Neural cell (in vitro differentiated cells): ENCODE measurements at regions not wholly inside any gene's neighbourhood (a gene's known extent, or its start where the extent isn't known, plus 50 kb on each side); places are given as distances from the start of the nearest gene placed in this dataset.

Source experiments
- EZH2 ChIP-seq: fragments of 200-600, 300-800 bp; shearing (Covaris generic), sonication (generic); IDR thresholded peaks from 2 replicates; pipeline ENCODE4 v1.6.1; 2014; ENCODE audit warnings: antibody characterized with exemption, low read length, borderline replicate concordance, mild to moderate bottlenecking; ENCODE audit not compliant: insufficient read depth, poor library complexity, severe bottlenecking
- POLR2AphosphoS5 ChIP-seq: IDR thresholded peaks from 2 replicates; pipeline ENCODE4 v1.6.1; 2012
- RAD21 ChIP-seq: fragments of 450-650 bp; conservative IDR thresholded peaks from 2 replicates; pipeline ENCODE4 v1.6.1; 2014; ENCODE audit warnings: antibody characterized with exemption, mild to moderate bottlenecking, moderate library complexity
- SMC3 ChIP-seq: fragments of 450-650 bp; conservative IDR thresholded peaks from 2 replicates; pipeline ENCODE4 v1.6.1; 2014; ENCODE audit warnings: antibody characterized with exemption, mild to moderate bottlenecking, moderate library complexity; ENCODE audit not compliant: poor library complexity
- TF ChIP-seq, protein P1 (sequence below): fragments of 450-650 bp; IDR thresholded peaks from 2 replicates; pipeline ENCODE4 v1.5.1; 2014; ENCODE audit warnings: antibody characterized with exemption, mild to moderate bottlenecking, moderate library complexity; ENCODE audit not compliant: poor library complexity, severe bottlenecking

DNA sequence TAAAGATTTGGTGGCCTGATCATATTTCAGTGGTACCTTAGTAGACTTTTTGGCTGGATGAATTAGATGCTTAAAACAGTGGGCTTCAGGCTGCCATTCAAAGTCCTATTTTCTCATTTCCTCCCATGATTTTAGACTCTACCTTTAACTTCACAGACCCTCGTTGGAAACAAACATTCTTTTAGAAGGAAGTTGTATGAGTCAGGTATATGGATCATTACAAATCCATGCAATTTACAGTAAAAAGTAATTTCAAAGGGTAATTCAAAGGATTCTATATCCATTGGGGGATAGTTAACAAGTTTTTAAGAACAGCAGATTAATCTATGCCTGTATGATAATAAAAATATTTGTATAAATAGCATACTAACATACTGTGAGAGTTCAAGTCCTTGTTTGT lies 216.9 kb upstream of the RRP15 start:
- TF ChIP-seq, protein P1, sequence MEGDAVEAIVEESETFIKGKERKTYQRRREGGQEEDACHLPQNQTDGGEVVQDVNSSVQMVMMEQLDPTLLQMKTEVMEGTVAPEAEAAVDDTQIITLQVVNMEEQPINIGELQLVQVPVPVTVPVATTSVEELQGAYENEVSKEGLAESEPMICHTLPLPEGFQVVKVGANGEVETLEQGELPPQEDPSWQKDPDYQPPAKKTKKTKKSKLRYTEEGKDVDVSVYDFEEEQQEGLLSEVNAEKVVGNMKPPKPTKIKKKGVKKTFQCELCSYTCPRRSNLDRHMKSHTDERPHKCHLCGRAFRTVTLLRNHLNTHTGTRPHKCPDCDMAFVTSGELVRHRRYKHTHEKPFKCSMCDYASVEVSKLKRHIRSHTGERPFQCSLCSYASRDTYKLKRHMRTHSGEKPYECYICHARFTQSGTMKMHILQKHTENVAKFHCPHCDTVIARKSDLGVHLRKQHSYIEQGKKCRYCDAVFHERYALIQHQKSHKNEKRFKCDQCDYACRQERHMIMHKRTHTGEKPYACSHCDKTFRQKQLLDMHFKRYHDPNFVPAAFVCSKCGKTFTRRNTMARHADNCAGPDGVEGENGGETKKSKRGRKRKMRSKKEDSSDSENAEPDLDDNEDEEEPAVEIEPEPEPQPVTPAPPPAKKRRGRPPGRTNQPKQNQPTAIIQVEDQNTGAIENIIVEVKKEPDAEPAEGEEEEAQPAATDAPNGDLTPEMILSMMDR, result no peak
- TF ChIP-seq SMC3, result no peak
- TF ChIP-seq RAD21, result no peak
- no peak for TF ChIP-seq POLR2AphosphoS5
- TF ChIP-seq EZH2, result no peak
